ENCODE measurements at regions not wholly inside any gene's neighbourhood (a gene's known extent, or its start where the extent isn't known, plus 50 kb on each side); places are given as distances from the start of the nearest gene placed in this dataset.

- DNase-seq: no peak
Measured at GRCh38 chr20:11267762-11268335, 594.0 kb upstream of the JAG1 start.

- DNase-seq: no peak
Measured at GRCh38 chr20:11270566-11270965, 596.8 kb upstream of the JAG1 start.

GRCh38 chr20:11271319-11271718, 597.5 kb upstream of the JAG1 start:
- DNase-seq: no peak

- DNase-seq: no peak
Measured at GRCh38 chr20:11271920-11272594, 598.3 kb upstream of the JAG1 start.

- DNase-seq: peak; percentile 66 to 79
Measured at GRCh38 chr20:11274141-11274594, 600.4 kb upstream of the JAG1 start.

GRCh38 chr20:11275740-11276139, 601.9 kb upstream of the JAG1 start:
- no peak for DNase-seq

GRCh38 chr20:11277170-11277569, 603.4 kb upstream of the JAG1 start:
- DNase-seq: no peak

- no peak for DNase-seq
Measured at GRCh38 chr20:11277858-11278257, 604.1 kb upstream of the JAG1 start.

- no peak for DNase-seq
Measured at GRCh38 chr20:11278461-11278860, 604.7 kb upstream of the JAG1 start.

GRCh38 chr20:11281240-11281639, 607.4 kb upstream of the JAG1 start:
- DNase-seq: no peak

- DNase-seq: no peak
Measured at GRCh38 chr20:11281768-11282167, 608.0 kb upstream of the JAG1 start.

- no peak for DNase-seq
Measured at GRCh38 chr20:11287126-11287525, 613.3 kb upstream of the JAG1 start.

- no peak for DNase-seq
Measured at GRCh38 chr20:11296221-11296620, 621.5 kb upstream of the BTBD3 start.

- DNase-seq: no peak
Measured at GRCh38 chr20:11296951-11297350, 620.7 kb upstream of the BTBD3 start.

GRCh38 chr20:11301699-11302098, 616.0 kb upstream of the BTBD3 start:
- DNase-seq: no peak

GRCh38 chr20:11302436-11302835, 615.3 kb upstream of the BTBD3 start:
- no peak for DNase-seq

- no peak for DNase-seq
Measured at GRCh38 chr20:11304795-11305194, 612.9 kb upstream of the BTBD3 start.

GRCh38 chr20:11305406-11305805, 612.3 kb upstream of the BTBD3 start:
- DNase-seq: no peak

GRCh38 chr20:11311659-11312224, 606.0 kb upstream of the BTBD3 start:
- no peak for DNase-seq

- no peak for DNase-seq
Measured at GRCh38 chr20:11315525-11315924, 602.2 kb upstream of the BTBD3 start.

- no peak for DNase-seq
Measured at GRCh38 chr20:11316244-11316643, 601.4 kb upstream of the BTBD3 start.

GRCh38 chr20:11320033-11320432, 597.7 kb upstream of the BTBD3 start:
- no peak for DNase-seq

- no peak for DNase-seq
Measured at GRCh38 chr20:11323816-11324215, 593.9 kb upstream of the BTBD3 start.

GRCh38 chr20:11324990-11325389, 592.7 kb upstream of the BTBD3 start:
- DNase-seq: no peak

GRCh38 chr20:11328839-11329238, 588.9 kb upstream of the BTBD3 start:
- DNase-seq: no peak
